ENCODE measurements at regions not wholly inside any gene's neighbourhood (a gene's known extent, or its start where the extent isn't known, plus 50 kb on each side); places are given as distances from the start of the nearest gene placed in this dataset.
"Not testable (repeated sequence)": the region's sequence is repeated elsewhere in the genome, so short reads cannot be mapped to it uniquely, and the experiment has no call there.

GRCh38 chr1:157196670-157197456 lies 58.7 kb upstream of the ETV3 start:
- TF ChIP-seq CTCF (IDR thresholded peaks at IDR 0.05): peak; percentile 81
- CTCF ChIA-PET: interaction anchor here (0.6 to 0.7 kb wide), 2 partner anchors 12 to 109 kb away, joined by 3 to 12 read pairs; no protein-coding TSS in a partner anchor
- H3K36me3 ChIP-seq (ENCODE audit: control insufficient read depth, insufficient read depth, low read length); in situ Hi-C loops (cut with HindIII; ENCODE audit: low pct_unique_long_range_greater_than_20kb, low sequenced_read_pairs); H3K9me3 ChIP-seq (ENCODE audit: control insufficient read depth, insufficient read depth, low read depth, low read length); POLR2A ChIA-PET; H3K27ac ChIP-seq (ENCODE audit: low read length); H3K4me1 ChIP-seq (ENCODE audit: control insufficient read depth, insufficient read depth, low read length); DNase-seq (ENCODE audit: low read depth, low spot score); H3K4me3 ChIP-seq (ENCODE audit: low read depth in 2 of 2, low read length in 2 of 2); intact Hi-C loops (cut with micrococcal nuclease; ENCODE audit: unreplicated experiment); BruUV-seq (replicated peaks); H3K27me3 ChIP-seq (ENCODE audit: control insufficient read depth, insufficient read depth, low read length): not testable (repeated sequence)
- ATAC-seq: peak; percentile 43; the same call in 1 of the 2 replicates

- Histone ChIP-seq H3K4me1 (ENCODE audit: control insufficient read depth, insufficient read depth, low read length) (no peaks in the 10 kb centered on the region), H3K4me3 (ENCODE audit: low read depth in 2 of 2, low read length in 2 of 2) (no peak overlapping the region), H3K36me3 (ENCODE audit: control insufficient read depth, insufficient read depth, low read length) (no peaks in the 10 kb centered on the region), H3K27ac (ENCODE audit: low read length) (no peak overlapping the region), H3K27me3 (ENCODE audit: control insufficient read depth, insufficient read depth, low read length) (peaks cover 10% of the 10 kb centered on the region), H3K9me3 (ENCODE audit: control insufficient read depth, insufficient read depth, low read depth, low read length) (no peaks in the 10 kb centered on the region)
- TF ChIP-seq CTCF (IDR thresholded peaks at IDR 0.05): no peak
- no peak for TF ChIP-seq SIN3A (IDR thresholded peaks at IDR 0.05; ENCODE audit: borderline replicate concordance, insufficient read depth, low read depth, low read length)
- TF ChIP-seq POLR2AphosphoS5 (IDR thresholded peaks at IDR 0.05; ENCODE audit: low read depth, low read length): no peak
- TF ChIP-seq TCF7L2 (IDR thresholded peaks at IDR 0.05; ENCODE audit: low read depth, low read length): no peak
- TF ChIP-seq REST (IDR thresholded peaks at IDR 0.05; ENCODE audit: insufficient read depth in 1 of 2, low read depth in 2 of 2, low read length in 1 of 2): no peak
- intact Hi-C loops (cut with micrococcal nuclease; ENCODE audit: unreplicated experiment) (no loop called here), in situ Hi-C loops (cut with HindIII; ENCODE audit: low pct_unique_long_range_greater_than_20kb, low sequenced_read_pairs) (no loop called here)
- POLR2A ChIA-PET: no interaction called here
- BruUV-seq (replicated peaks): no TSS peak
- CTCF ChIA-PET: interaction anchor here (0.7 kb wide), 1 partner anchor 12 kb away, joined by 12 read pairs; no protein-coding TSS in a partner anchor
- ATAC-seq (no peak; the same call in 1 of the 2 replicates), DNase-seq (ENCODE audit: low read depth, low spot score) (no peak)
Measured at GRCh38 chr1:157196245-157196543, 58.0 kb upstream of the ETV3 start.
